ENCODE measurements at regions not wholly inside any gene's neighbourhood (a gene's known extent, or its start where the extent isn't known, plus 50 kb on each side); places are given as distances from the start of the nearest gene placed in this dataset.

GRCh38 chr17:70888324-70888723 lies 719.0 kb downstream of the KCNJ2 start:
- Histone ChIP-seq H3K4me1 (ENCODE audit: control insufficient read depth in 1 of 2, insufficient read depth in 2 of 2, low read length in 2 of 2) (no peaks in the 10 kb centered on the region), H3K23ac (ENCODE audit: low read length) (no peak overlapping the region), H3K36me3 (ENCODE audit: control insufficient read depth in 1 of 2, insufficient read depth in 2 of 2, low read length in 2 of 2) (no peaks in the 10 kb centered on the region), H3K9ac (ENCODE audit: low read length) (no peak overlapping the region), H4K91ac (ENCODE audit: low read depth, low read length) (no peak overlapping the region), H2BK5ac (ENCODE audit: low read depth, low read length, poor library complexity) (no peak overlapping the region), H2BK12ac (ENCODE audit: low read length) (no peak overlapping the region), H3K9me3 (ENCODE audit: insufficient read depth, low read depth, low read length) (no peaks in the 10 kb centered on the region), H3K14ac (ENCODE audit: low read length) (no peak overlapping the region), H3K79me2 (ENCODE audit: control insufficient read depth, insufficient read depth, low read length, poor library complexity) (no peaks in the 10 kb centered on the region), H3K4ac (ENCODE audit: low read depth, low read length) (no peak overlapping the region), H3K4me3 (ENCODE audit: low read depth, low read length) (no peak overlapping the region), H3K79me1 (ENCODE audit: low read length) (no peaks in the 10 kb centered on the region), H3K27me3 (ENCODE audit: insufficient read depth, low read length) (no peaks in the 10 kb centered on the region), H3K18ac (ENCODE audit: low read length) (no peak overlapping the region), H4K8ac (ENCODE audit: low read depth, low read length) (no peak overlapping the region), H2AFZ (ENCODE audit: insufficient read depth, low read length, poor library complexity) (no peak overlapping the region), H3K4me2 (ENCODE audit: low read length) (no peak overlapping the region), H2AK5ac (ENCODE audit: low read length) (no peak overlapping the region), H2BK120ac (ENCODE audit: insufficient read depth, low read length, poor library complexity) (no peak overlapping the region), H4K12ac (ENCODE audit: low read depth, low read length) (no peak overlapping the region), H3K27ac (ENCODE audit: low read depth, low read length) (no peak overlapping the region)
- DNase-seq, result no peak
- WGBS (ENCODE audit: extremely low coverage, insufficient coverage, insufficient read length), result no CpG with 5 or more reads among the region's 2 CpGs

- no peak overlapping the region for H2AFZ ChIP-seq (ENCODE audit: insufficient read depth, low read length, poor library complexity)
- no peak overlapping the region for H3K14ac ChIP-seq (ENCODE audit: low read length)
- WGBS (ENCODE audit: extremely low coverage, insufficient coverage, insufficient read length), result no CpG with 5 or more reads among the region's 4 CpGs
- no peak overlapping the region for H2BK5ac ChIP-seq (ENCODE audit: low read depth, low read length, poor library complexity)
- H3K4me1 ChIP-seq (ENCODE audit: control insufficient read depth in 1 of 2, insufficient read depth in 2 of 2, low read length in 2 of 2), result no peaks in the 10 kb centered on the region
- no peak overlapping the region for H4K91ac ChIP-seq (ENCODE audit: low read depth, low read length)
- no peak overlapping the region for H4K12ac ChIP-seq (ENCODE audit: low read depth, low read length)
- H3K4me2 ChIP-seq (ENCODE audit: low read length), result no peak overlapping the region
- H2BK12ac ChIP-seq (ENCODE audit: low read length), result no peak overlapping the region
- no peak overlapping the region for H2AK5ac ChIP-seq (ENCODE audit: low read length)
- no peak overlapping the region for H3K27ac ChIP-seq (ENCODE audit: low read depth, low read length)
- H3K4ac ChIP-seq (ENCODE audit: low read depth, low read length), result no peak overlapping the region
- H3K27me3 ChIP-seq (ENCODE audit: insufficient read depth, low read length), result no peaks in the 10 kb centered on the region
- H3K9me3 ChIP-seq (ENCODE audit: insufficient read depth, low read depth, low read length), result no peaks in the 10 kb centered on the region
- no peak overlapping the region for H3K18ac ChIP-seq (ENCODE audit: low read length)
- no peak overlapping the region for H4K8ac ChIP-seq (ENCODE audit: low read depth, low read length)
- H3K79me2 ChIP-seq (ENCODE audit: control insufficient read depth, insufficient read depth, low read length, poor library complexity), result no peaks in the 10 kb centered on the region
- no peak overlapping the region for H3K23ac ChIP-seq (ENCODE audit: low read length)
- H3K36me3 ChIP-seq (ENCODE audit: control insufficient read depth in 1 of 2, insufficient read depth in 2 of 2, low read length in 2 of 2), result no peaks in the 10 kb centered on the region
- no peak overlapping the region for H3K9ac ChIP-seq (ENCODE audit: low read length)
- H3K4me3 ChIP-seq (ENCODE audit: low read depth, low read length), result no peak overlapping the region
- no peak for DNase-seq
- no peaks in the 10 kb centered on the region for H3K79me1 ChIP-seq (ENCODE audit: low read length)
- H2BK120ac ChIP-seq (ENCODE audit: insufficient read depth, low read length, poor library complexity), result no peak overlapping the region
These were observed 722.0 kb downstream of the KCNJ2 start for GRCh38 chr17:70891306-70891705.

- no peak overlapping the region for H4K91ac ChIP-seq (ENCODE audit: low read depth, low read length)
- H3K79me1 ChIP-seq (ENCODE audit: low read length), result no peaks in the 10 kb centered on the region
- no peak overlapping the region for H4K12ac ChIP-seq (ENCODE audit: low read depth, low read length)
- H3K18ac ChIP-seq (ENCODE audit: low read length), result no peak overlapping the region
- no peaks in the 10 kb centered on the region for H3K36me3 ChIP-seq (ENCODE audit: control insufficient read depth in 1 of 2, insufficient read depth in 2 of 2, low read length in 2 of 2)
- no CpG with 5 or more reads among the region's 1 CpG for WGBS (ENCODE audit: extremely low coverage, insufficient coverage, insufficient read length)
- no peak overlapping the region for H2AK5ac ChIP-seq (ENCODE audit: low read length)
- no peaks in the 10 kb centered on the region for H3K79me2 ChIP-seq (ENCODE audit: control insufficient read depth, insufficient read depth, low read length, poor library complexity)
- H3K4ac ChIP-seq (ENCODE audit: low read depth, low read length), result no peak overlapping the region
- H3K27me3 ChIP-seq (ENCODE audit: insufficient read depth, low read length), result no peaks in the 10 kb centered on the region
- no peak overlapping the region for H2BK120ac ChIP-seq (ENCODE audit: insufficient read depth, low read length, poor library complexity)
- DNase-seq, result no peak
- no peaks in the 10 kb centered on the region for H3K4me1 ChIP-seq (ENCODE audit: control insufficient read depth in 1 of 2, insufficient read depth in 2 of 2, low read length in 2 of 2)
- no peak overlapping the region for H3K4me2 ChIP-seq (ENCODE audit: low read length)
- no peak overlapping the region for H2AFZ ChIP-seq (ENCODE audit: insufficient read depth, low read length, poor library complexity)
- H2BK5ac ChIP-seq (ENCODE audit: low read depth, low read length, poor library complexity), result no peak overlapping the region
- H2BK12ac ChIP-seq (ENCODE audit: low read length), result no peak overlapping the region
- H4K8ac ChIP-seq (ENCODE audit: low read depth, low read length), result no peak overlapping the region
- no peak overlapping the region for H3K23ac ChIP-seq (ENCODE audit: low read length)
- H3K9me3 ChIP-seq (ENCODE audit: insufficient read depth, low read depth, low read length), result no peaks in the 10 kb centered on the region
- H3K27ac ChIP-seq (ENCODE audit: low read depth, low read length), result no peak overlapping the region
- H3K9ac ChIP-seq (ENCODE audit: low read length), result no peak overlapping the region
- no peak overlapping the region for H3K14ac ChIP-seq (ENCODE audit: low read length)
- H3K4me3 ChIP-seq (ENCODE audit: low read depth, low read length), result no peak overlapping the region
These were observed 723.2 kb downstream of the KCNJ2 start for GRCh38 chr17:70892527-70892926.

GRCh38 chr17:70896843-70897242 lies 727.5 kb downstream of the KCNJ2 start:
- H3K4me1 ChIP-seq (ENCODE audit: control insufficient read depth in 1 of 2, insufficient read depth in 2 of 2, low read length in 2 of 2), result no peaks in the 10 kb centered on the region
- no peak for DNase-seq
- no CpG with 5 or more reads among the region's 4 CpGs for WGBS (ENCODE audit: extremely low coverage, insufficient coverage, insufficient read length)
- H3K79me1 ChIP-seq (ENCODE audit: low read length), result no peaks in the 10 kb centered on the region
- H2BK120ac ChIP-seq (ENCODE audit: insufficient read depth, low read length, poor library complexity), result no peak overlapping the region
- no peak overlapping the region for H3K4me2 ChIP-seq (ENCODE audit: low read length)
- H3K9ac ChIP-seq (ENCODE audit: low read length), result no peak overlapping the region
- H3K23ac ChIP-seq (ENCODE audit: low read length), result no peak overlapping the region
- no peak overlapping the region for H4K91ac ChIP-seq (ENCODE audit: low read depth, low read length)
- H4K8ac ChIP-seq (ENCODE audit: low read depth, low read length), result no peak overlapping the region
- no peak overlapping the region for H3K4ac ChIP-seq (ENCODE audit: low read depth, low read length)
- H3K9me3 ChIP-seq (ENCODE audit: insufficient read depth, low read depth, low read length), result no peaks in the 10 kb centered on the region
- H3K79me2 ChIP-seq (ENCODE audit: control insufficient read depth, insufficient read depth, low read length, poor library complexity), result no peaks in the 10 kb centered on the region
- H2BK12ac ChIP-seq (ENCODE audit: low read length), result no peak overlapping the region
- no peak overlapping the region for H3K4me3 ChIP-seq (ENCODE audit: low read depth, low read length)
- H3K27me3 ChIP-seq (ENCODE audit: insufficient read depth, low read length), result no peaks in the 10 kb centered on the region
- no peak overlapping the region for H2BK5ac ChIP-seq (ENCODE audit: low read depth, low read length, poor library complexity)
- H3K18ac ChIP-seq (ENCODE audit: low read length), result no peak overlapping the region
- no peak overlapping the region for H3K14ac ChIP-seq (ENCODE audit: low read length)
- no peak overlapping the region for H3K27ac ChIP-seq (ENCODE audit: low read depth, low read length)
- no peak overlapping the region for H2AFZ ChIP-seq (ENCODE audit: insufficient read depth, low read length, poor library complexity)
- no peak overlapping the region for H2AK5ac ChIP-seq (ENCODE audit: low read length)
- no peak overlapping the region for H4K12ac ChIP-seq (ENCODE audit: low read depth, low read length)
- no peaks in the 10 kb centered on the region for H3K36me3 ChIP-seq (ENCODE audit: control insufficient read depth in 1 of 2, insufficient read depth in 2 of 2, low read length in 2 of 2)
